Activated naive CD8-positive, alpha-beta T cell (primary cell): ENCODE measurements at regions not wholly inside any gene's neighbourhood (a gene's known extent, or its start where the extent isn't known, plus 50 kb on each side); places are given as distances from the start of the nearest gene placed in this dataset.
"Not testable (repeated sequence)": the region's sequence is repeated elsewhere in the genome, so short reads cannot be mapped to it uniquely, and the experiment has no call there.

Experiments used
- H3K27ac Mint-ChIP-seq: one replicate; pipeline ENCODE4 v1.8.0; 2021; ENCODE audit warnings: mixed read lengths
- H3K27me3 Mint-ChIP-seq: one replicate; pipeline ENCODE4 v1.8.0; 2021; ENCODE audit warnings: mixed read lengths
- H3K36me3 Mint-ChIP-seq: one replicate; pipeline ENCODE4 v1.8.0; 2021; ENCODE audit warnings: mixed read lengths
- H3K4me1 Mint-ChIP-seq: one replicate; pipeline ENCODE4 v1.8.0; 2021; ENCODE audit warnings: low read depth, mixed read lengths
- H3K4me3 Mint-ChIP-seq: one replicate; pipeline ENCODE4 v1.8.0; 2021; ENCODE audit warnings: mild to moderate bottlenecking, mixed read lengths
- H3K9me3 Mint-ChIP-seq: one replicate; pipeline ENCODE4 v1.8.0; 2021; ENCODE audit warnings: low read depth, mixed read lengths

DNA sequence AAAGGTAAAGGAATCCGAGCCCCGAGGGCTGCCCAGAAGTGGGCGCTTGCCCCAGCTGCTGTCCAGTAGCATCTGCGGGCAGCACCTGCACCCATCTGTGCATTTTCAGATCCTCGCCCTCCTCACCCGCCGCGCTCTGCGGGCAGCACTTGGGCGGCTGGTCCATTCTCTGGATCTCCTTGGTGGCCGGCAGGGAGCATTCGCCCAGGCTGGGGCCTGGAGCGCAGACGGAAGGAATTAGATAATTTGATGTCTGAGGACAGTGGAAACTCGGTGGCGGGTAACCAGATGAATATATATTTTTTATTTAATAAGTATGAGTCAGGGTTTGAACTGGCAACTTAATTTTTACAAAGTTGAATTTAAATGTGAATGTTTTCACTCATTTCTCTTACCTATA lies 88.5 kb downstream of the NPIPB11 start:
- Mint-ChIP-seq H3K36me3 (no peaks in the 10 kb centered on the region), H3K4me1 (peaks cover 3% of the 10 kb centered on the region), H3K27ac (no peak overlapping the region), H3K9me3 (no peaks in the 10 kb centered on the region), H3K27me3 (no peaks in the 10 kb centered on the region), H3K4me3 (no peak overlapping the region)

DNA sequence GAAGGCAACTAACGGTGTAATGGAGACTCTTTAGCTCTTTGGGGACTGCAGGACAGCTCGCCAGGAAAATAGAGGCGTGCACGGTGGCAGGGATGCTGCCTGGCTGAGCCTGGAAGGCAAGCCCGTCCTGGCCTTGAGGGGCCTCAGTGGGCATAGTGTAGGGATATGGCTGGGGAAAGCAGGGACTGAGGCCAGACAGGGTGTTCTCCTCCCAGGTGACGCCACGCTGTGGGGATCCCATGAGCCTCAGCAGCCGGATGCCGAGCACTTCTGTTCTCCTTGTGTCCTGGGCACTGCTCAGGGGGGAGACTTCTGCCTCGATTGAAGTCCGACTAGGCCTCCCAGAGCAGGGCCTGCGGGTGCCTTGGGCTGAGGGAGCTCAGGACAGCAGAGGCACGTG lies 89.2 kb downstream of the NPIPB11 start:
- peaks cover 3% of the 10 kb centered on the region for H3K4me1 Mint-ChIP-seq
- H3K9me3 Mint-ChIP-seq: no peaks in the 10 kb centered on the region
- no peak overlapping the region for H3K27ac Mint-ChIP-seq
- H3K27me3 Mint-ChIP-seq: no peaks in the 10 kb centered on the region
- no peaks in the 10 kb centered on the region for H3K36me3 Mint-ChIP-seq
- no peak overlapping the region for H3K4me3 Mint-ChIP-seq

GRCh38 chr16:29316761-29317183 lies 89.7 kb downstream of the NPIPB11 start:
- H3K4me1 Mint-ChIP-seq: peaks cover 3% of the 10 kb centered on the region
- no peak overlapping the region for H3K27ac Mint-ChIP-seq
- no peaks in the 10 kb centered on the region for H3K36me3 Mint-ChIP-seq
- H3K9me3 Mint-ChIP-seq: no peaks in the 10 kb centered on the region
- H3K27me3 Mint-ChIP-seq: no peaks in the 10 kb centered on the region
- no peak overlapping the region for H3K4me3 Mint-ChIP-seq

DNA sequence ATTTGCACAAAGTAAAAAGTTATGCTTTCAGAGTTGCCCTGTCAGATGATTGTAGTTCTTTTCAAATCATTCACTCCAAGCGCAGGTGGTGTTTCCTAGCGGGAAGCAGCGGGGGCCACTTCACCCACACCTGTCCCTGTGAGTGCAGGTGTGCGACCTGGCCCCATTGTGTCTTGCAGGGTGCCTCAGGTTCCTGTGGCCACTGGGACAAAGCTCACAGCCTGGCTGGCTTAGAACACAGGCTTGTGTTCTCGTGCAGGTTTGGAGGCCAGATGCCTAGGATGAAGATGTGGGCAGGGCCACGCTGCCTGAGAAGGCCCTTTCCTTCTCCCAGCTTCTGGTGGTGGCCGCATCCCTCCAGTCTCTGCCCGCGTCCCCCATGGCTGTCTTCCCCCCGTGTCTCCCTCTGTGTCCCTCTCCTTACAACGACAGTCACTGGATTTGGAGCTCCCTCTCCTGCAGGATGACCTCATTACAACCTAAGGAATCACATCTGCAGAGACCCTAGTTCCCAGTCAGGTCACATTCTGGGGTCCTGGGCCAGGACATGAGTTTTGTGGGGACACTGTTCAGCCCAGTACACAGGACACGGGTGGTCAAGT lies 90.5 kb downstream of the NPIPB11 start:
- Mint-ChIP-seq H3K9me3 (no peaks in the 10 kb centered on the region), H3K4me1 (peaks cover 3% of the 10 kb centered on the region), H3K27me3 (no peaks in the 10 kb centered on the region), H3K4me3 (no peak overlapping the region), H3K36me3 (no peaks in the 10 kb centered on the region), H3K27ac (no peak overlapping the region)

DNA sequence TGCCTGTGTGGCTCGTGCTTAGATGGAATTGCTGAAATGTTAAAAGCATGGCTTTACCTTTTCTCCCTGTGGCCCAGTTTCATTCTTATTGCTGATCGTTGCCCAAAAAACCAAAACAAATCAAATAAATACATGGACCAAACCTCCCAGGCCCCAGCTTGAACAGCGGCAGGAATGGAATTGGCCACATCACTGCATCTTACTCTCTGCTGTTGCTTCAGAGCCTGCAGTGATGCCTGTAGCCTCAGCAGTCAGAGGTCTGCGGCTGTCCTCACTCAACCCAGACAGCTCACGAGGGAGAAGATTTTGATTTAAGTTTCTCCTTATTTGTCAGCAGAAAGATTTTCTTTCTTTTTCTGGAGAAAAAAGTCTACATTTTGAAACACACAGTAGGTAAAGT lies 91.5 kb downstream of the NPIPB11 start:
- Mint-ChIP-seq H3K9me3 (no peaks in the 10 kb centered on the region), H3K27me3 (no peaks in the 10 kb centered on the region), H3K36me3 (no peaks in the 10 kb centered on the region), H3K4me3 (no peak overlapping the region), H3K4me1 (peaks cover 3% of the 10 kb centered on the region), H3K27ac (no peak overlapping the region)

GRCh38 chr16:29314292-29314934 lies 92.1 kb downstream of the NPIPB11 start:
- no peaks in the 10 kb centered on the region for H3K27me3 Mint-ChIP-seq
- H3K4me1 Mint-ChIP-seq: peaks cover 3% of the 10 kb centered on the region
- H3K9me3 Mint-ChIP-seq: no peaks in the 10 kb centered on the region
- no peak overlapping the region for H3K4me3 Mint-ChIP-seq
- H3K36me3 Mint-ChIP-seq: no peaks in the 10 kb centered on the region
- H3K27ac Mint-ChIP-seq: no peak overlapping the region

GRCh38 chr16:29313559-29314048 lies 92.9 kb downstream of the NPIPB11 start:
- no peaks in the 10 kb centered on the region for H3K27me3 Mint-ChIP-seq
- no peaks in the 10 kb centered on the region for H3K9me3 Mint-ChIP-seq
- no peak overlapping the region for H3K27ac Mint-ChIP-seq
- H3K36me3 Mint-ChIP-seq: no peaks in the 10 kb centered on the region
- H3K4me1 Mint-ChIP-seq: peaks cover 3% of the 10 kb centered on the region
- no peak overlapping the region for H3K4me3 Mint-ChIP-seq

DNA sequence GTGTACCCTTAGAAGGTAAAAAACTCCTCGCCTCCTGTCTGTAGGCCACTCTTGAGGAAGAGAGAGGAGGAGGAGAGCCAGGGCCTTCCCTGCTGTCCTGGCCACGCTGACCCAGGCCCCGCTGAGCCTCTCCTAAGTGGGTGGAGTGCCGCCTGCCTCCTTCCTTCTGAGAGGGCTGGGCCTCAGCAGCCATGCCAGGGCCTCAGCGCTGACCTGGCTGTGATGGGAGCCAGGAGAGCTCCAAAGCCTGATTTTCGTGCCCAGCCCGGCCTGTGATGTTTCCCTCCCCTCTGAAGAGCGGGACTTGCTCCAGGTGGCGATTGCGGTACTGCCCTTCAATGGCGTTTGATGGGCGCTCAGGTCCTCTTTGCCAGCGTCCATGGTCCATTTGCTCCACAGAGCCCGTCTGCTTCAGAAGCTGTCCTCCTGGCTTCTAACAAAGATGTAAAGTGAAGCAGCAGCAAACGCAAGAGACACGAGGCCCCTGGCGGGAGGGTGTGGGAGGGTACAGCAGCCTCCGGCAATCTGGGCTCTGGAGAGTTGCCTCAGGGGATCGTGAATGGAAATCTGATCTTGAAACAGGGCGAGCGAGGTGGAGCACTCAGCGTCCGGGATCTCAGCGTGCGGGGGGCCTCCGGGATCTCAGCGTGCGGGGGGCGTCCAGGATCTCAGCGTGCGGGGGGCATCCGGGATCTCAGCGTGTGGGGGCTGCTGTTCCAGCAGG lies 93.5 kb downstream of the NPIPB11 start:
- Mint-ChIP-seq H3K9me3 (no peaks in the 10 kb centered on the region), H3K27ac (no peak overlapping the region), H3K4me3 (no peak overlapping the region), H3K4me1 (no peaks in the 10 kb centered on the region), H3K27me3 (no peaks in the 10 kb centered on the region), H3K36me3 (no peaks in the 10 kb centered on the region)

DNA sequence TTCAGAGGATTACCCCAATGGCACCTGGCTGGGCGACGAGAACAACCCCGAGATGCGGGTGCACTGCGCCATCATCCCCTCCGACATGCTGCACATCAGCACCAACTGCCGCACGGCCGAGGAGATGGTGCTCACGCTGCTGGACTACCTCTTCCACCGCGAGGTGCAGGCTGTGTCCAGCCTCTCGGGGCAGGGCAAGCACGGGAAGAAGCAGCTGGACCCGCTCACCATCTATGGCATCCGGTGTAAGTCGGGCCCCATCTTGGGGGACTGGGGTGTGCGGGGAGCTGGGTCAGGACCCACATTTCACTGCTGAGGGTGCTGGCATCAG lies 94.2 kb downstream of the NPIPB11 start:
- H3K4me1 Mint-ChIP-seq, H3K9me3 Mint-ChIP-seq, H3K27me3 Mint-ChIP-seq, H3K27ac Mint-ChIP-seq, H3K36me3 Mint-ChIP-seq, H3K4me3 Mint-ChIP-seq: not testable (repeated sequence)

- Mint-ChIP-seq H3K9me3 (no peaks in the 10 kb centered on the region), H3K4me3 (no peak overlapping the region), H3K27ac (no peak overlapping the region), H3K4me1 (no peaks in the 10 kb centered on the region), H3K27me3 (no peaks in the 10 kb centered on the region), H3K36me3 (no peaks in the 10 kb centered on the region)
These were observed 94.8 kb downstream of the NPIPB11 start for GRCh38 chr16:29311461-29312344.

GRCh38 chr16:29310852-29311314 lies 95.6 kb downstream of the NPIPB11 start:
- Mint-ChIP-seq H3K9me3 (no peaks in the 10 kb centered on the region), H3K36me3 (no peaks in the 10 kb centered on the region), H3K4me3 (no peak overlapping the region), H3K4me1 (no peaks in the 10 kb centered on the region), H3K27me3 (no peaks in the 10 kb centered on the region), H3K27ac (no peak overlapping the region)

DNA sequence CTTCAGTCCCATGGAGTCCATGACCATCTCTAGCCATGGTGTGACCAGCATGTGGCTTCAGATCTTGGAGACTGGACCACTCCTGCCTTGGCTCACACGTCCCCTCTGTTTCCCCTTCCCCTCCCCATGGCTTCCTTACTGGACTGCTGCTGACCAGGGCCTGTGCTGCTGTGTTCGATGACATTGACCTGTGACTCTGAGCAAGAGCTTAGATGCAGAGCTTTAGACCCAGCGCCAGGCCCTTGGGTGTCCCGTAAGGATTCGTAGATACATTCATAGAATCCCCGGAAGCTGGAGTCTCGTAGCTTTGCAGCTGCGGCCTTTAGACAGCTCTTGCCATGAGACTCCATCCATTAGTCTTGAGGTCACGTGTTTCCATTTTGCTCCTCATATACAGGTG lies 96.3 kb downstream of the NPIPB11 start:
- not testable (repeated sequence) for H3K27ac Mint-ChIP-seq, H3K9me3 Mint-ChIP-seq, H3K4me3 Mint-ChIP-seq, H3K36me3 Mint-ChIP-seq, H3K27me3 Mint-ChIP-seq, H3K4me1 Mint-ChIP-seq

DNA sequence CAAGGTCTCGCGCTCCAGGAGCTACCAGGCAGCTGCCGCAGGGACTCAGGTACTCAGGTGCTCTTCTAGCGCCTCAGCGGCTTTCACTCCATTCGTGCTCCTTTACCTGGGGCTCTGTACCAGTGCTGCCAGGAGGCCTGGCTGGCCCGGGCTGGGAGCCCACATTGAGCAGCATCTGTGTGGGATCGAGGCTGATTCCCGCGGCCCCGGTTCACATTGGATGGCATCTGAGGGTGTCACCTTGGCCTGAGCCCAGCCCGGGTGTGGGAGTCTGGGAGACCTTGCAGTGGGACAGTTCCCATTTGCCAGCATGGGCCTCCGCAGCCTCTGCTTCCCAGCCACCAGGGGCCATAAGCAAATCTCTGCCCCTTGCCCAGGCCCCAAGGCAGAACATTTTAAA lies 96.9 kb downstream of the NPIPB11 start:
- not testable (repeated sequence) for H3K36me3 Mint-ChIP-seq, H3K4me1 Mint-ChIP-seq, H3K9me3 Mint-ChIP-seq, H3K4me3 Mint-ChIP-seq, H3K27ac Mint-ChIP-seq, H3K27me3 Mint-ChIP-seq

DNA sequence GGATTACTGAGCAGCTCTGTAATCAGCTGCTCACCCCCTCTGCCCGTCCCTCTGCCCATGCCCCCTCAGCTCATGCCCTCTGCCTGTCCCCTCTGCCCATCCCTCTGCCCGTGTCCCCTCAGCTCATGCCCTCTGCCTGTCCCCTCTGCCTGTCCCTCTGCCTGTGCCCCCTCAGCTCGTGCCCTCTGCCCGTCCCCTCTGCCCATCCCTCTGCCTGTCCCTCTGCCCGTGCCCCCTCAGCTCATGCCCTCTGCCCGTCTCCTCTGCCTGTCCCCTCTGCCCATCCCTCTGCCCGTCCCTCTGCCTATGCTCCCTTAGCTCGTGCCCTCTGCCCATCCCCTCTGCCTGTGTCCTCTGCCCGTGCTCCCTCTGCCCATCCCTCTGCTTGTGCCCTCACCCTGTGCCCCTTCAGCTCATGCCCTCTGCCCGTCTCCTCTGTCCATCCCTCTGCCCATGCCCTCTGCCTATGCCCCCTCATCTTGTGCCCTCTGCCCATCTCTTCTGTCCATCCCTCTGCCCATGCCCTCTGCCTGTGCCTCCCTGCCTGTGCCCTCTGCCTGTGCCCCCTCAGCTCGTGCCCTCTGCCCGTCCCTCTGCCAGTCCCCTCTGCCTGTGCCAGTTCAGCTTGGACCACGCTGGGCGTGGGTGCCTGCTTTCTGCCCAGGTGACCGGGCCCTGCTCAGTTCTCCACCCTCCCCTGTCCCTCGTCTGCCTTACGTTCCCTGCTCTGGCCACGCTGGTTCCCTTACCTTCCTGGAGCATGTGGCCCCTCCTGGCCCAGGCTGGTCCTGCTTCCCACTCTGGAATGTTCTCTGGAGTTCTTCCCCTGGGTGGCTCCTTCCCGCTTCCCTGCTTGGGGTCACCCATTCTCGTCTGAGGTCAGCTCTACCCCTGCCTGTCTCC lies 97.6 kb downstream of the NPIPB11 start:
- Mint-ChIP-seq H3K4me1 (no peaks in the 10 kb centered on the region), H3K36me3 (no peaks in the 10 kb centered on the region), H3K27ac (no peak overlapping the region), H3K27me3 (no peaks in the 10 kb centered on the region), H3K4me3 (no peak overlapping the region), H3K9me3 (no peaks in the 10 kb centered on the region)
